Lower leg skin (tissue), 3 donors: ENCODE measurements at regions not wholly inside any gene's neighbourhood (a gene's known extent, or its start where the extent isn't known, plus 50 kb on each side); places are given as distances from the start of the nearest gene placed in this dataset.

Experiments
- CTCF ChIP-seq, 3 donors: fragments of 450-650 bp; IDR thresholded peaks; one replicate each; pipeline ENCODE4 v1.5.1; 2016; ENCODE audit warnings: antibody characterized with exemption in 3 of 3, mild to moderate bottlenecking in 3 of 3, moderate library complexity in 2 of 3
- POLR2A ChIP-seq, 2 donors: fragments of 450-650 bp; IDR thresholded peaks; one replicate each; pipeline ENCODE4 v1.6.1; 2016 to 2017; ENCODE audit warnings: antibody characterized with exemption in 2 of 2, mild to moderate bottlenecking in 1 of 2, moderate library complexity in 1 of 2

GRCh38 chr4:123465416-123465815 is 68.8 kb downstream of the SPRY1 start:
- TF ChIP-seq CTCF (IDR thresholded peaks at IDR 0.05): no peak
- no peak for TF ChIP-seq POLR2A (IDR thresholded peaks at IDR 0.05)
